GM21367 (cell line): ENCODE measurements at regions not wholly inside any gene's neighbourhood (a gene's known extent, or its start where the extent isn't known, plus 50 kb on each side); places are given as distances from the start of the nearest gene placed in this dataset.

Source experiments
- ATAC-seq: cut with Tn5 transposase; IDR thresholded peaks from one replicate; pipeline ENCODE4 v1.9.1; 2021; ENCODE audit not compliant: unreplicated experiment

DNA sequence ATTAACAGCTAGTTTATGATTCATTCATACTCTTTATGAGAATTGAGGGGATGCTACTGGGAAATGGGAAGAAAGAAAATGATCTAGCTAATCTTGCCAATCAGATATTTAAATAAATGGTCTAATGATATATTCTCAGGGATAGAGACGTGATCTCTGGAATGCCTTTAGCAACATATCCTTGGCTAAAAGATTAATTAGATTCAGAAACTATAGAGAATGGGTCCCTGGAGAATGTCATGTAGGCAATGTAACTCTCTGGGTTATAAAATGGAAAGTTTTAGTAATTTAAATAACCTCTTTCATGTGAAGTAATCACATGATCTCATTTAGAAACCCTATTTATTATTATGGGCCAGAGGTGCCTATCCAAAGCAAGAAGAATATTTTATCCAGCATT lies 771.0 kb upstream of the CDH2 start:
- no peak for ATAC-seq

DNA sequence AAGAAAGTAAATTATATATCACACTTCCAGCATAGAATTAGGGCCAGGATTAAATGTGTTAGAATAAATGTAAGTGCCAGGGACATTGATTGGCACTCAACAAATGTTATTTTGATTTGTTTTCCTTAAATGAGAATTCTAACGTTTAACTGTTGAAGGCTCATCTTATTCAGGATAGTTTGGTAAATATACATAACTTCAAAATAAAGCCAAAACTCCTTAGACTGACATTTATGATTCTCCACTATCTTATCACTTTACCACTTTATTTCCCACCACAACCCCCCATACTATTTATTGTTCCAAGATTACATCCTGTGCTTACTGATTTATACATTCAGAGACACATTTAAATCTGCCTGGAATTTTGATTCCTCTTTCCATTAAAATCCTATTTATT lies 769.5 kb upstream of the CDH2 start:
- ATAC-seq, result no peak

DNA sequence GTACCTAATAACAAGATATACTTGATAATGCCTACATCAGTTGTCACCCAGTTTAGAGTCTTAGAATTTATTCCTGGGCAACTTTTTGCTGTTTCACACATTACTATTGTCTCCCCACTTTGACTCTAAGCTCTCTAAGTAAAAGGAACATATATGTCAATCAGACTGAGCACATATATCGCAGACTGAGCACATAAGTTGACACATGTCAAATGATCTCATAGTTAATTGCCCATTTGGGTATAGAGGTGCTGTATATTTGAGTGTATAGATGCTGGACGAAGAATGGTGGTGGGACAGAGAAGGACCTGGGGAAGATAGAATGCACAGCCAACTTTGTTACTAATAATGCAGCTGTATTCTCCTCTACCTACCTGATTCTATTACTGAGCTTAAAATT lies 746.0 kb upstream of the CDH2 start:
- ATAC-seq, result no peak

DNA sequence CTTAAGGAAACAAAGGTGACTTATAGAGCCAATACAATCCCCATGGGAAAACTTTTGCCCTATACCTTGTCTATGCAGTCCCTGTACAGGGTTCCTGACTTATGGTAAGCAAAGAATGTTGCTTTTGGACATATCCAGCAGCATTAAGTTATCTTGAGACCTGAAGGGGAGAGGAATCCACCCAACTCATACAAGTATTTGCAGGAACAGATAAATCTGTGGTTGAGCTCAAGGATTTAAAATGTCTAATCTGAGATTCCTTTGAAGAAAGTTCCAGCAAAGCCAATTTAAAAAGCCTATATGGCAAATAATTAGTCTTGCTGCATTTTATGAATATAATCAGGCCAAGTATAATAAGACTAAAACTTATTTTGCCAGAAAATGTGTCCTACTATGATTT lies 739.5 kb upstream of the CDH2 start:
- ATAC-seq, result no peak

DNA sequence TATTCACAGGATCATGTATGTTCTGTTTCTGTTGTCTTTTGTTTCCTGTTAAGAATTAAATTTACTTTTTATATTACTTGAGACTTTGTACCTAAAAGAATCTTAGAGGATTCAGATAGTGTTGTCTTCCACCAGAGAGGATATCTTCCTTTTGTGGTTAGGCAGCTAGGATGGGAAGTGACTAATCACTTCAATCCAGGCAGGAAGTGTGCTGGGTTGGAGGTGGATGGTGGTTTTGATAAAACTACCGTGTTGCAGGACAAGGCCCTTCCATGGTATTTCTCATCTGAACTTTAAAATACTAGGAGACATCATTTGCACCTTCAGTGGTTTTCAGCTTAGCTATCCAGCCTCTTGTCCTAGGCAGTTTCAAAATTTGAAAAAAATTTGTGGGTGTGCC lies 728.6 kb upstream of the CDH2 start:
- no peak for ATAC-seq

DNA sequence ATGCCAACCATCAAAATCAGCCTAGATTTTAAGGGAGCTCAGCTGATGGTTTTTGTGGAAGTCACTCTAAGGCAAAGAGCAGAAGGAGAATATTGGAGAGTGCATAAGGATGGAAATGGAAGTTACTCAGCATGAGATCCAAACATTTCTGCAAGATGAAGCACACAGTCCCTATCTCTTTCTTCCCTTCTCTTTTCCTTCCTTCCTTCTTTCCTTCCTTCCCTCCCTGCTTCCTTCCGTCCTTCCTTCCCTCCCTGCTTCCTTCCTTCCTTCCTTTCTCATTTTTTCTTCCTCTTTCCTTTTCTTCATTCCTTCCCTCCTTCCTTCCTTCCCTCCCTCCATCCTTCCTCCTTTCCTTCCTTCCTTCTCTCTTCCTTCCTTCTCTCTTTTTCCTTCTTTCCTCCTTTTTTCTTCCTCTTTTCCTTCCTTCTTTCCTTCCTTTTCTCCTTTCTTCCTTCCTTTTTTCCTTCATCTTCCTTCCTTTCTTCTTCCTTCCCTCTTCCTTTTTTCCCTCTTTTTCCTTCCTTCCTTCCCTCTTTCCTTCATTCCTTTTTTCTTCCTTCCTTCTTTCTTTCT lies 727.9 kb upstream of the CDH2 start:
- ATAC-seq, result no peak

DNA sequence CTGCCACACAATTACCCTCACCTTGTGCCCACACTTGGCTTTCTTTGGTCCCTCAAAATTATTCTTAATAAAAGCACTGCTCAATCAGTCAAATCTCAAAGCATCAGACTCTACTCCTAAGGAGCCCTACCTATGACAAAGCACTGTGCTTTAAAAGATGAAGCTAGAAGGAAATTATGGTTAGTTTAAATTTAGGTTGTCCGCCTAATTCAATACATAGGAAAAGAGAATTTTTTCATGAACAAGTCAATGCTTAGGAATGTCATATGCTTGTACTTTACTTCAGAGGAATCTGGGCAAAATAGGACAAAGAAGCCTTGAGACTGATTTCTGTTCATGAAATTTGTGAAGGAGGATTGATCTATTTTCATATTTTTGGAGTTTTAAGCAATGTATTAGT lies 726.4 kb upstream of the CDH2 start:
- no peak for ATAC-seq

DNA sequence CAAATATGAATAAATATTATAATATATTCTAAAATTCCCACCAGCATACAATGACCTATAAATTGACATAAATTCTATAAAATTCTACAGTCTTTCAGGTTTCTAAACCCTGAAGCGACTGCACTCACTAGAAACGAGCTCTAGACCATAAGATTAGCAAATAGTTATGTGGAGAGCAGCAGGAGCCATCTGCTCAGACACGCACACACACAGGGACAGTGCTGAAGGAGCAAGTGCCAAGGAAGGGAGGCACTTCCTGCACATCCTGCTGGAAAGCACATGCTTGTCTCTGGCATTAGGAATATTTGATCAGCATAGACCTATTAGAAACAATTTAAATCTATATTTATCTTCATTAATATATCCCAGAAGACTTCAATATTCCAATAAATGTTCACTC lies 713.9 kb upstream of the CDH2 start:
- ATAC-seq, result no peak

DNA sequence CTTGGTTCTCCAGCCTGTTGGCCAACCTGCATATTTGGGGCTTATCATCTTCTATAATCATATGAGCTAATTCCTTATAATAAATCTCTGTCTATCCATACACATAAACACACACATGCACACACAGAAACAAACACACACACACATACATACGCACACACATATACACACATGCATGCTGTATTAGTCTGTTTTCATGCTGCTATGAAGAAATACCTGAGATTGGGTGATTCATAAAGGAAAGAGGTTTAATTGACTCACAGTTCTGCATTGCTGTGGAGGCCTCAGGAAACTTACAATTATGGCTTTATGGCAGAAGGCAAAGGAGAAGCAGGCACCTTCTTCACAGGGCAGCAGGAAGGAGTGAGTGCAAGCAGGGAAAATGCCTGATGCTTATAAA lies 707.4 kb upstream of the CDH2 start:
- ATAC-seq, result no peak

DNA sequence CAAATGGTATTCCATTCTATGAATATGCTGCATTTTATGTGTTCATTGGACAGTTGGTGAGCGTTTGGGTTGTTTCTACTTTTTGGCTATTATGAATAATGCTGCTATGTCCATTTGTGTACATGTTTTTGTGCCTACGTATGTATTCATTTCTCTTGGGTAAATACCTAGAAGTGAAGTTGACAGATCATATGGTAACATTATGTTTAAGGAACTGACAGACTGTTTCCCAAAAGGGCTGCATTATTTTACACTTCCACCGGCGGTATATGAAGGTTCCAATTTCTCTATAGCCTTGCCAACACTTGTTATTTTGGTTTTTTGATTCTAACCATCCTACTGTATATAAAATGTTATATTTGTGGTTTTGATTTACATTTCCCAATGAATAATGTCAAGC lies 703.9 kb upstream of the CDH2 start:
- no peak for ATAC-seq

DNA sequence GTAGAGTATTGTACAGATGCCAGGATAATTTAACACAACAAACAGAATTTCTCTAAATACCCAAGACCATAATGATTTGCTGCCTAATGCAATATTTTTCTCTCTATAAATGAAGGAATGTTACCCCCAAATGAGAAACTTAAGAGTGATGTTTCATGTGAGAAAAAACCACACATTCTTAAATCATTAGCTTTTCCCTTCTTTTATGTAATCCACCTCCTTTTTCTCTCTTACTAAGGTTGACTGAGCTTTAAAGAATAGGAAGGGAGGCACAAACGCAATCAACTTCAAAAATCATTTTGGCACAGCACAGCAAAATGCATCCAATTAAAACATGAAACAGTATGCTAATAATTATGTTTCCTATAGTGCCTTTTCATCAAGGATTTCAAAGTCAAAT lies 698.1 kb upstream of the CDH2 start:
- no peak for ATAC-seq

DNA sequence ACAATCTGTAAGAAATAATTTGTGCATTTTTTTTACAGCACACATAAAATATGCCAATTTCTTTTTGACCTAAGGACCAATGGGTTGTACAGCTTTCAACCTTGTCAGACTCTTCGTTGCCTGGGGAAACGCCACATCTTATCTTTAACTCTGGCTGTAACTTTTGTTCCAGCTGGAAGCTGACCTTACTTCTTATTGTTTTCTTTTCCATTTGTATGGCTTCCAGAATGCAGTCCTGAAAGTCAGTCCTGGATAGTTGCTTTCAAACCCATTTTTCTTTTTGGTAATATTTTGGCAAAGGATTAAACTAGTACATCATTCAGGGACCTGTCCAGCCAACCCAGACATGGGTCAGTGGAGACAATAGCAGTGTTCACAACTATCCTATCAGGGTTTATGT lies 686.5 kb upstream of the CDH2 start:
- ATAC-seq, result no peak

DNA sequence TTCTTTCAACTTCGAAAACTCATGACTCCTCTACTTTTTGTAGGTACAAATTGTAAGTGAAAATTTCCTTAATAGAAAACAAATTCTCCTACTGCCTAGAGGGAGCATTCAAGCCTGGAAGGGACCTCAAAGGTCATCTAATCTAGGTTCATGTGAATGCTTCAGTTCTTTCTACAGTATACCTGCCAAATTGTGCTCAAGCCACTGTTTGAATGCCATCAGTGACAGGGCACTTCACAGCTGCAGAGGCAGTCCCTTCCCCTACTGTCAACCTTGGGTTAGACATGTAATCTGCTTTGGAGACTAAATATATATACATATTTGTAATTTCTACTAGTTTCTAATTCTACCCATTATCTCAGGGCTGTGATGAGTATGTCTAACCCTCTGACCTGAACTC lies 681.3 kb upstream of the CDH2 start:
- ATAC-seq, result no peak

DNA sequence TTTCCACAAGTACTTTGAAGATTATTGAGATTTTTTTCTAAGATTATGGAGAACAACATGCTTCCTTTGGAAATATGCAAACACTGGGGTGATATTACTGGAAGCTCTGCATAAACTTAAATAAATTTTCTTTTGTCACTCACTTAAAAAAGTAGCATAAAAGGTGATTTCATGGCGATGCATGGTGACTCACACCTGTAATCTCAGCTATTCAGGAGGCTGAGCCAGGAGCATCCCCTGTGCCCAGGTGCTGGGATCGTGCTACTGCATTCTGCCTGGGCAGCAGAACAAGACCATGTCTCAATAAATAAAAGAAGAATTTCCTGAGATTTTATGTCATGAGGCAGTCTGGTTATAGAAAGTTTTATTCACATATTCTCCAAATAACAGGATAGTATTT lies 679.1 kb upstream of the CDH2 start:
- ATAC-seq, result no peak

DNA sequence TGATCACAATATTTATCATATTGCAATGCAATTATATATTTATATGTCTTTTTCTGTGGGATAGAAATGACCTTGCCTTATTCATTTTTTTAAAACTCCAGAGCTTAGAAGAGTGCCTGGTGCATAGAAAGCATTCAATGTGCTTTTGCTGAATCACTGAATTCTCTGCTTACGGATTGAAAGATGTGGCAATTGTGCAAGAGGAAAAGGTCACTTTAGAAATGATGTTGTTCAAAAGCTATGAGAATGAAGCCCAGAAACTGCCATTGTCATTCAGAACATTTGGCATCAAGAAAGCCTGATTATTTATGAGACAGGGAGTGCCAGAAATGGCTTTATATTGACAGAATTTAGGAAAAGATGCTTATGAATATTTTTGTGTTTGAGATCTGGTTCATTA lies 678.6 kb upstream of the CDH2 start:
- ATAC-seq, result no peak

DNA sequence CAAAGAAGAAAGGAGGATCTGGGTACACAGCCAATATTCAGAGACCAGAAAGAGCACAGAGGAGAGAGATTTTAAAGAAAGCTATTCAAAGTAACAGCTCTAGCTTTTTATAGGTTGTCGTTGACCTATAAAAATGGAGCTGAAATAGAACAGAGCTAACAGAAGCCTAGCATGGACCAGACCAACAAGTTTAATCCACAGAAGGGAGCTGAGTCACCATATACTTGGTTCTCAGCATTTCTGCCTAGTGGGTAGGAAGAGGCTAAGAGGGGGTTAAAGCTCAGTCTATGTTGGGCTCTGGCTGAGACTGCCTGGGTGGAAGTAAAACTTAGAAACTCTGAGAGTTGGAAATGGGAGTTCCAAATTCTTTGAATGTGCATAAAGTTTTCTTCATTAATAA lies 678.0 kb upstream of the CDH2 start:
- no peak for ATAC-seq

DNA sequence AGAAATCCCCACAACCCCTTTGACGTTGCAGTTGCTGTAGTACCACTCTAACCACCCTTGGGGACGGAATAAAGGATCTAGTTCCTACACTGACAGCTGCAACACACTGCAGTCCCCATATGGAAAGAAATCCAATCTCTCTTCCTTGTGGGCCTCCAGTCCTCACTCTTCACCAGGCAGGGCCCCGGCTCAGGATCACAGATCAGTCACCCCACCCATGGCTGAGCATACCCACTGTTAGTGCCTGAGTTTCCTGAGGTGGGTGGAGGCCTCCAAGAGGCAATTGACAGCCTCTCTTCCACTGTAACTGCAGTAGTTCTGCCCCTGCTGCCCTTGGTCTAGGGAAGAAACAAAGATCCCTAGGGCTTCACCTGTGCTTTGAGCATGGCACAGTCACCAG lies 670.0 kb upstream of the CDH2 start:
- ATAC-seq, result no peak

DNA sequence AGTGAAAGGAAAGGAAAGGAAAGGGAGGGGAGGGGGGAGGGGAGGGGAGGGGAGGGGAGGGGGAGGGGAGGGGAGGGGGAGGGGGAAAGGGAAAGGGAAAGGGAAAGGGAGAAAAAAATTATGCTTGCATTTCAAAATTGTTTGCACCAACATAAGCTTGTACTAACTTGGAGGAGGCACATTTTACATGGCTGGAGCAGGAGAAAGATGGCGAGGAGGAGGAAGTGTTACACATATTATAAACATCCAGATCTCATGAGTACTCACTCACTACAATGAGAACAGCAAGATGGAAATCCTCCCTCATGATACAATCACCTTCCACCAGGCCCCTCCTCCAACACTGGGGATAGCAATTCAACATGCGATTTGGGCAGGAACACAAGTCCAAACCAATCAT lies 660.2 kb upstream of the CDH2 start:
- no peak for ATAC-seq

DNA sequence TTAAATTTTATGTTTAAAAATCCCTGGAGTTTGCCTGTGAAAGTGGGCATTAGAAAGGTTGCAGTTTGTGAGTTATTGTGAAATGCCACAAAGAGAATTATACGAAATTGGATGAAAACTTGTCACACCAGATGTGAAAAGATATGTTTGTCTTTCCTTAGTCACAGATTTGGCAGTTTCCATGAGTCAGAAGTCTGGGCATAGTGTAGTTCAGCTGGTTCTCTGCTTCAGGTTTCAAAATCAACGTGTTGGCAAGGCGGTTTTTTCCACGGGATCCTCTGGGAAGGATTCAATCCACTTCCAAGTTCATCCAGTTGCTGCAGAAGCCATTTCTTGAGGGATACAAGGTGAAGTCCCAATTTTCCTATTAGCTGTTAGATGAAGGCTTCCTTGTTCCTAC lies 658.0 kb upstream of the CDH2 start:
- ATAC-seq, result no peak

DNA sequence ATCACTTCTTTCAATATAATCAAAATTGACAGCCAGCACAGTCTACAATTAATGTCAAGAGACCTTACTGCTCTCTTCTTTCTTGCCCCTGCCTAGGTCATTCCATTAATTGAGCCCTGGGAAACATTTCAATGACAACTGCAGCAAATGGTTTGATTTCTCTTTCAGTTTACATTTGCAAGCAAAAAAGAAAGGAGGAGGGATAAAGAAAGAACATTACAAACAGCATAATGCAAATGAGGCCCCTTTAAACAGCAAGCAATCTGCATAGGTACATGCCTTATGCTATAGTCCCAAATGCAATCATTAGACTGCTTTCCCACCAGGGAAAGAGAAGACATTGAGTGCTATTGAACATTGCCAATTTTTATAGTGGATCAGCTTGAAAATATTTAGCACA lies 655.0 kb upstream of the CDH2 start:
- ATAC-seq, result no peak

DNA sequence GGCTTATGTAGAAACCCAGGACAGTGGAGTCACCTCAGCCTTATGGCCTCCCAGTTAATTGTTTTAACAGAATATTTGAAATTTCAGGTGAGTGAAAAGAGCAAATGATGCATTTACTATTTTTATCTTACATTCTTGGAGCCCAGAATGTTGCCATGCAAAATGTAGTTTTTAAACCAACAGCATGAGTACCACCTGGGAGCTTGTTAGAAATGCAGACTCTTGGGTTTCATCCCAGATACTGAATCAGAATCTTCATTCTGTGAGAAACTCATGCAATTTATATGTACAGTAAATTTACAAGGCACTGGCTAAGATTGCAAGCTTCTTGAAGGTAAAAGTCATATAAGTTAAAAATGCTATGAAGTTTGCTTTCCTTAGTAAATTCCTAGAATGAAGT lies 654.5 kb upstream of the CDH2 start:
- ATAC-seq, result no peak

DNA sequence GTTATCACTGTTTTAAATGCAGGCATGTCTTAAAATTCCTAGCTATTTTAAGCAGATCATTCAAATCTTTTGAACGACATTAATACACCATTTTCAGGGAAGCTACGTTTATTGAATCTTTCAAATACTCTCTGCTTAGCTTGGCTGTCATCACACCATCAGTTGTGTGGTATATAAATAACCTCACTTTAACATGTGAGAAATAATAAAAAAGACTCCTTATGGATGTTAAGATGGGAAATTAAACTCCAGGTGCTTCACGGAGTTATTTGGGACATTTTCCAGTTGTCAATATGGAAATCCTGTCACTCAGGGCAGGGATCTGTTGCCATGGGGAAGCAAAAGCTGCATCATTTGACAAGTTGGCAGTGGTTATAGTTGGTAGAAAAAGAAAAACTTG lies 649.2 kb upstream of the CDH2 start:
- no peak for ATAC-seq

DNA sequence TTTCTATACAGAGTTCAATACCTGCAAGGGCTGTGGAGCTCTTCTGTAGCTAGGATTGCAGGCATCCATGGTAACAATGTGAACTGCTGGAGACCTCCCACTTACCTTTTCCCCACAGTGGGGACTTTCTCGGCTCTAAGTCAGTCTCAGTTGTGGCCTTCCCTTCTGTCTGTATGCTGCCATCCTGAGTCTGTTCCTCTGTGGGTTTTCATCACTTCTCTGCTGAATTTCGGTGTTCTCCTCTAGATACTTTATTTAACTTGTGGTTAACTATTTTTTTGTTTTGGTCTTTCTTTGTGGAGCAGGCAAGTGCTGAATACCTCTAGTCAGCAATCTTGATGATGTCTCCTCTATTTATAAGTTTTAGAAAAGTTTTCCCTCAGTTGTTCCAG lies 647.2 kb upstream of the CDH2 start:
- no peak for ATAC-seq
